OCI-LY1 (cell line): ENCODE measurements at regions not wholly inside any gene's neighbourhood (a gene's known extent, or its start where the extent isn't known, plus 50 kb on each side); places are given as distances from the start of the nearest gene placed in this dataset.
A peak's percentile ranks its signal among the peaks of the same experiment; 100 is the strongest.
"Not testable (repeated sequence)": the region's sequence is repeated elsewhere in the genome, so short reads cannot be mapped to it uniquely, and the experiment has no call there.

Experiments used
- H2AFZ ChIP-seq: fragments of 200-600 bp; sonication (generic), shearing (Covaris generic); 2 replicates; pipeline ENCODE4 v1.6.0; 2014; ENCODE audit warnings: antibody characterized with exemption, mild to moderate bottlenecking, low read length
- H3F3A ChIP-seq: fragments of 200-600 bp; sonication (generic), shearing (Covaris generic); 2 replicates; pipeline ENCODE4 v1.6.0; 2014; ENCODE audit warnings: mild to moderate bottlenecking, antibody characterized with exemption, low read length, moderate library complexity; ENCODE audit not compliant: insufficient read depth
- H3K27ac ChIP-seq: fragments of 200-600 bp; sonication (generic); 2 replicates; pipeline ENCODE4 v1.5.1; 2014; ENCODE audit warnings: low read length, mixed run types, mild to moderate bottlenecking, low read depth; ENCODE audit not compliant: poor library complexity, severe bottlenecking
- H3K27me3 ChIP-seq: fragments of 200-600 bp; sonication (generic); 2 replicates; pipeline ENCODE4 v1.6.0; 2014; ENCODE audit warnings: antibody characterized with exemption, mild to moderate bottlenecking, low read length, moderate library complexity; ENCODE audit not compliant: insufficient read depth
- H3K36me3 ChIP-seq: fragments of 200-600 bp; sonication (generic); 2 replicates; pipeline ENCODE4 v1.6.1; 2014; ENCODE audit warnings: mild to moderate bottlenecking, antibody characterized with exemption, low read length, moderate library complexity, mixed read lengths; ENCODE audit not compliant: insufficient read depth
- H3K4me1 ChIP-seq: fragments of 200-600 bp; sonication (generic); 2 replicates; pipeline ENCODE4 v1.5.1; 2014; ENCODE audit warnings: mild to moderate bottlenecking, low read length, moderate library complexity; ENCODE audit not compliant: insufficient read depth, severe bottlenecking
- H3K4me2 ChIP-seq: fragments of 200-600 bp; sonication (generic), shearing (Covaris generic); 2 replicates; pipeline ENCODE4 v1.6.1; 2014; ENCODE audit warnings: low read length
- H3K4me3 ChIP-seq: fragments of 200-600 bp; sonication (generic); 2 replicates; pipeline ENCODE4 v1.5.1; 2014; ENCODE audit warnings: low read length, low read depth, mild to moderate bottlenecking, mixed read lengths; ENCODE audit not compliant: poor library complexity, severe bottlenecking
- H3K79me2 ChIP-seq: fragments of 200-600 bp; shearing (Covaris generic); 2 replicates; pipeline ENCODE4 v1.6.1; 2016; ENCODE audit warnings: mixed run types, low read length, mixed read lengths; ENCODE audit not compliant: insufficient read depth
- H3K9ac ChIP-seq: fragments of 200-600 bp; sonication (generic), shearing (Covaris generic); 2 replicates; pipeline ENCODE4 v1.6.1; 2014; ENCODE audit warnings: mild to moderate bottlenecking, low read length, mixed read lengths
- H3K9me2 ChIP-seq: fragments of 200-600 bp; sonication (generic), shearing (Covaris generic); 2 replicates; pipeline ENCODE4 v1.6.1; 2014; ENCODE audit warnings: low read depth, mild to moderate bottlenecking, low read length, mixed read lengths
- H3K9me3 ChIP-seq: fragments of 200-600 bp; shearing (Covaris generic); 2 replicates; pipeline ENCODE4 v1.6.1; 2014; ENCODE audit warnings: low read length, mixed read lengths
- H4K20me1 ChIP-seq: fragments of 200-600 bp; sonication (generic), shearing (Covaris generic); 2 replicates; pipeline ENCODE4 v1.6.0; 2016; ENCODE audit warnings: mild to moderate bottlenecking, low read length; ENCODE audit not compliant: insufficient read depth
- EZH2 ChIP-seq: fragments of 200-600 bp; sonication (generic), shearing (Covaris generic); IDR thresholded peaks from 2 replicates; pipeline ENCODE4 v1.8.0; 2017; ENCODE audit warnings: borderline replicate concordance, mixed run types, mild to moderate bottlenecking, antibody characterized with exemption, low read length, moderate library complexity, mixed read lengths
- TF ChIP-seq, protein P1 (sequence below): fragments of 200-600 bp; sonication (generic), shearing (Covaris generic); IDR thresholded peaks from 2 replicates; pipeline ENCODE4 v1.5.1; 2017; ENCODE audit warnings: mild to moderate bottlenecking, antibody characterized with exemption, low read length, moderate library complexity, mixed read lengths

DNA sequence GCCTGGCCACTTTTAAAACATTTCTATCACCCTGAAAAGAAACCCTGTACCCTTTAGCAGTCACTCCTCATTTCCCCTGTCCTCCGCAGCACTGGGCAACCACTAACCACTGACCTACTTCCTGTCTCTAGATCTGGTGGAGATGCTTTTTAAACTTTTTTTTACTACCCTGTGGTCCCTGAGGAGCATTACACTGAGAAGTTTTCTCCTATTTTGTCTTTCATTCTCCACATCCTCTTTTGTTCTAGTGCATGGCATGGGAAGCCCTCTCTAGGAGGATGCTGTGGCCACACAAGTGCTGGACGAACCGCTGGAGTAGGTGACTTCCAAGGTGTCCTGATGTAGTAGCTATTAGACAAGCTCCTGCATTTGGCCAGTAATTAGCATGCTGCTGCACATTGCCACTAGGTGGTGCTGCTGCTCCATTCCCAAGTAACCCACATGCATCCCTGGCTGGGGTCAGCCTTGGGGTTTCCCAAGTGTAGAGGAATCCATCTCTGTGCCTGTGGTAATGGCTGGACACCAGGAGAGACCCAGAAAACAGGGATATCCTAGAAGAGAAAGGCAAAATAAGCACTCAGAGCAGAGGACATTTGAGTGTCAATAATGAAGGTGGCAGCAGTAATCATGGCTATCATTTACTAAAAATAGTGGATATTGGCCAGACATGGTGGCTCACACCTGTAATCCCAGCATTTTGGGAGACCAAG, 143.8 kb upstream of the CRHR1 start:
- Histone ChIP-seq H3K27ac (no peak overlapping the region), H3K27me3 (no peaks in the 10 kb centered on the region), H3K4me2 (no peak overlapping the region), H2AFZ (no peak overlapping the region), H3K79me2 (no peaks in the 10 kb centered on the region), H3K4me3 (no peak overlapping the region), H3K9me2 (no peaks in the 10 kb centered on the region), H3K9me3 (no peaks in the 10 kb centered on the region), H3K4me1 (no peaks in the 10 kb centered on the region), H4K20me1 (no peaks in the 10 kb centered on the region), H3K9ac (no peak overlapping the region), H3K36me3 (peaks cover 16% of the 10 kb centered on the region), H3F3A (no peaks in the 10 kb centered on the region)
- no peak for TF ChIP-seq EZH2
- TF ChIP-seq, protein P1, sequence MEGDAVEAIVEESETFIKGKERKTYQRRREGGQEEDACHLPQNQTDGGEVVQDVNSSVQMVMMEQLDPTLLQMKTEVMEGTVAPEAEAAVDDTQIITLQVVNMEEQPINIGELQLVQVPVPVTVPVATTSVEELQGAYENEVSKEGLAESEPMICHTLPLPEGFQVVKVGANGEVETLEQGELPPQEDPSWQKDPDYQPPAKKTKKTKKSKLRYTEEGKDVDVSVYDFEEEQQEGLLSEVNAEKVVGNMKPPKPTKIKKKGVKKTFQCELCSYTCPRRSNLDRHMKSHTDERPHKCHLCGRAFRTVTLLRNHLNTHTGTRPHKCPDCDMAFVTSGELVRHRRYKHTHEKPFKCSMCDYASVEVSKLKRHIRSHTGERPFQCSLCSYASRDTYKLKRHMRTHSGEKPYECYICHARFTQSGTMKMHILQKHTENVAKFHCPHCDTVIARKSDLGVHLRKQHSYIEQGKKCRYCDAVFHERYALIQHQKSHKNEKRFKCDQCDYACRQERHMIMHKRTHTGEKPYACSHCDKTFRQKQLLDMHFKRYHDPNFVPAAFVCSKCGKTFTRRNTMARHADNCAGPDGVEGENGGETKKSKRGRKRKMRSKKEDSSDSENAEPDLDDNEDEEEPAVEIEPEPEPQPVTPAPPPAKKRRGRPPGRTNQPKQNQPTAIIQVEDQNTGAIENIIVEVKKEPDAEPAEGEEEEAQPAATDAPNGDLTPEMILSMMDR: peak; percentile 98

GRCh38 chr17:45641541-45641940, 142.6 kb upstream of the CRHR1 start:
- H4K20me1 ChIP-seq: no peaks in the 10 kb centered on the region
- no peak overlapping the region for H3K4me3 ChIP-seq
- H3K9ac ChIP-seq: no peak overlapping the region
- H2AFZ ChIP-seq: no peak overlapping the region
- H3K9me2 ChIP-seq: no peaks in the 10 kb centered on the region
- no peaks in the 10 kb centered on the region for H3F3A ChIP-seq
- no peak overlapping the region for H3K4me2 ChIP-seq
- TF ChIP-seq, protein P1: no peak
- H3K36me3 ChIP-seq: peaks cover 3% of the 10 kb centered on the region; the same call in 1 of the 2 replicates
- H3K4me1 ChIP-seq: no peaks in the 10 kb centered on the region
- no peaks in the 10 kb centered on the region for H3K27me3 ChIP-seq
- no peaks in the 10 kb centered on the region for H3K9me3 ChIP-seq
- no peak overlapping the region for H3K27ac ChIP-seq
- H3K79me2 ChIP-seq: no peaks in the 10 kb centered on the region

DNA sequence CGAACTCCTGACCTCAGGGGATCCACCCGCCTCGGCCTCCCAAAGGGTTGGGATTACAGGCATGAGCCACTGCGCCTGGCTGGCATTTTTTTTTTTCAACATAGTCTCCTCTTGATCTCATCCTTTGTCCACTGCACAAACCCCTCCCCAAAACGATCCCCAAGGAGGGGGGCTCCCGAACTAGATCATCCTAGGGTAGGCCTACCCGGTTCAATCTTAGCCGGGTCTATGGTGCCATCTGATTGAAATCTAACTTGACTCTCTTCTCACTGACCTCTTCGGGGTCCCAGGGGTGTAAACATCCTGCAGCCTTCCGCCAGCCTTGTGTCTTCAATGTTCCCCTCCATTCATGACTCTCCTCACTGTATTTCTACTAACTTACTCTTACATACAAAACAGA, 140.5 kb upstream of the CRHR1 start:
- no peaks in the 10 kb centered on the region for H4K20me1 ChIP-seq
- no peak overlapping the region for H3K4me3 ChIP-seq
- H3K4me2 ChIP-seq: no peak overlapping the region
- H3K9me2 ChIP-seq: no peaks in the 10 kb centered on the region
- H3K36me3 ChIP-seq: no peaks in the 10 kb centered on the region; the same call in 1 of the 2 replicates
- no peak overlapping the region for H3K27ac ChIP-seq
- no peaks in the 10 kb centered on the region for H3K4me1 ChIP-seq
- H3K27me3 ChIP-seq: no peaks in the 10 kb centered on the region
- no peak overlapping the region for H3K9ac ChIP-seq
- H3F3A ChIP-seq: no peaks in the 10 kb centered on the region
- no peaks in the 10 kb centered on the region for H3K79me2 ChIP-seq
- no peak overlapping the region for H2AFZ ChIP-seq
- H3K9me3 ChIP-seq: no peaks in the 10 kb centered on the region
- TF ChIP-seq EZH2: no peak
- TF ChIP-seq, protein P1: no peak

DNA sequence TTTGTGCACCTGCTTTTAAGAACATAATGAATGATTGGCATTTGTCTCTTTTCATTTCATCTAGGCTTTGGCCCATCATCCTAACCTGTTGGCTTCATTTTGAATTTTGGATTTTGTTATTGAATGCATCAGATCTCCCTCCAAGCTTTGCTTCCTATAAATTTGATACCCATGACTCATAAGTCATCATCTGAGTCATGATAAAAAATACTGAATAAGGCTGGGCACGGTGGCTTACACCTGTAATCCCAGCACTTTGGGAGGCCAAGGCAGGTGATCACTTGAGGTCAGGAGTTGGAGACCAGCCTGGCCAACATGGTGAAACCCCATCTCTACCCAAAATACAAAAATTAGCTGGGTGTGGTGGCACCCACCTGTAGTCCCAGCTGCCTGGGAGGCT, 139.5 kb upstream of the CRHR1 start:
- not testable (repeated sequence) for H3F3A ChIP-seq, H3K4me2 ChIP-seq, H3K9me3 ChIP-seq, H2AFZ ChIP-seq, H3K36me3 ChIP-seq, H3K4me3 ChIP-seq, H3K4me1 ChIP-seq, H3K9me2 ChIP-seq, H3K9ac ChIP-seq, H4K20me1 ChIP-seq, H3K27ac ChIP-seq, H3K79me2 ChIP-seq, H3K27me3 ChIP-seq
